ENCODE measurements at regions not wholly inside any gene's neighbourhood (a gene's known extent, or its start where the extent isn't known, plus 50 kb on each side); places are given as distances from the start of the nearest gene placed in this dataset.

DNA sequence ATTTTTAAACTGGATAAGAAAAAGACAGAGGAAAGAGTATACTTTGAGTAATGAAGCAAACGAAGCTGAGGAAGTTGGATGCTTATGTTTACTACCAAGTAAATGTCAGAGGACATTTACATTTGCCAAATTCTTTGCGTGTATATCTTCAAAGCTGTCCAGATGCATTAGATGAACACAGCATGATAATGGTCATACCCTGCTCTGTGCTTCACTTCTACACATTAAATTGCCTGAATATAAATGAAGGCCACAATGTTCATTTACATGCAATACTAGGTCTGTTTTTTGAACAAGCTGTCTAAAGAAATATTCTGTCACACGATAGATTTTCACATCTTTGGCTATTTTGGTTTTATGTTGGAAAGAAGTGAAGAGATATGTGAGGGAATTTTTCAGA is 405.8 kb upstream of the ADAMTS9 start:
- ChIA-PET CTCF (no interaction called here), POLR2A (no interaction called here)
- DNase-seq (ENCODE audit: extremely low spot score), result no peak
- TF ChIP-seq, protein P1, sequence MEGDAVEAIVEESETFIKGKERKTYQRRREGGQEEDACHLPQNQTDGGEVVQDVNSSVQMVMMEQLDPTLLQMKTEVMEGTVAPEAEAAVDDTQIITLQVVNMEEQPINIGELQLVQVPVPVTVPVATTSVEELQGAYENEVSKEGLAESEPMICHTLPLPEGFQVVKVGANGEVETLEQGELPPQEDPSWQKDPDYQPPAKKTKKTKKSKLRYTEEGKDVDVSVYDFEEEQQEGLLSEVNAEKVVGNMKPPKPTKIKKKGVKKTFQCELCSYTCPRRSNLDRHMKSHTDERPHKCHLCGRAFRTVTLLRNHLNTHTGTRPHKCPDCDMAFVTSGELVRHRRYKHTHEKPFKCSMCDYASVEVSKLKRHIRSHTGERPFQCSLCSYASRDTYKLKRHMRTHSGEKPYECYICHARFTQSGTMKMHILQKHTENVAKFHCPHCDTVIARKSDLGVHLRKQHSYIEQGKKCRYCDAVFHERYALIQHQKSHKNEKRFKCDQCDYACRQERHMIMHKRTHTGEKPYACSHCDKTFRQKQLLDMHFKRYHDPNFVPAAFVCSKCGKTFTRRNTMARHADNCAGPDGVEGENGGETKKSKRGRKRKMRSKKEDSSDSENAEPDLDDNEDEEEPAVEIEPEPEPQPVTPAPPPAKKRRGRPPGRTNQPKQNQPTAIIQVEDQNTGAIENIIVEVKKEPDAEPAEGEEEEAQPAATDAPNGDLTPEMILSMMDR (IDR thresholded peaks at IDR 0.05; ENCODE audit: control extremely low read depth, extremely low read depth, low read depth, missing control alignments), result no peak

DNA sequence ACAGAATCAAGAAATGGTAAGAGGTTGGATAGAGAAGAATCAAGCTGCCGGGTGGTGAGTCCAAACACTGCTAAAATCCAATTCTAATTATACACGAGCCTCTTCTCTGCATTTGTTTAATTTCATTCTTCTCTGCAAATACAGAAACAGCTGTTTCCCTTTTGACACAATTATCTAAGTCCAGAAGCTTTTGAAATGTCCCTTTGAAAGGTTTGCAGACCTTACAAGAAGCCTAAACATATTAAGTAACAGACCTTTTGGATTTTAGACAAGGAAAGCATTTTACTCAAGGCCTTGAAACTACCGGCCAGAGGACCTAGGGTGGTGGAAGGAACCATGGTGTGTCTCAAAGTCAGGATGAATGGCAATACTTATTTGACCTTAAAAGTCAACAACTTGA is 403.8 kb upstream of the ADAMTS9 start:
- POLR2A ChIA-PET, result no interaction called here
- DNase-seq (ENCODE audit: extremely low spot score), result no peak
- TF ChIP-seq, protein P1 (IDR thresholded peaks at IDR 0.05; ENCODE audit: control extremely low read depth, extremely low read depth, low read depth, missing control alignments), result no peak
- CTCF ChIA-PET, result no interaction called here

DNA sequence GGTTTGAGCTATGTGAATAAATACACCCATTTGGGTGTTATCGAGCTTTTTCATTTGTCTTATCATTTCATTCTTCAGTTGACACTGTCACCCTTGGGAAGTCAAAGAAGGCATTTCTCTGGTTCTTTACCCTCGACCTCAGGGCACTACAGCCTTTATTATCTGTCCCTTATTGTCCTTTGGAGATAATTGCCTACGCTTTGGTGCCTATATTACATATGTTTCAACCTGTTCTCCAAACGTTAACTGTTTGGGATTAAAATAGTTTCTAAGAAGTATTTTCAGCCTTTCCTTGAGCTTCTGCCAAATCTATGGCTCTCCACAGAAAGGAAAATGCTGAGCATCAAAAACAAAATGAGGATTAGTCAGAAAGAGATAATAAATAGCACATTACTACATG is 395.4 kb upstream of the ADAMTS9 start:
- CTCF ChIA-PET, result no interaction called here
- TF ChIP-seq, protein P1 (IDR thresholded peaks at IDR 0.05; ENCODE audit: control extremely low read depth, extremely low read depth, low read depth, missing control alignments), result no peak
- POLR2A ChIA-PET, result no interaction called here
- DNase-seq (ENCODE audit: extremely low spot score), result no peak

DNA sequence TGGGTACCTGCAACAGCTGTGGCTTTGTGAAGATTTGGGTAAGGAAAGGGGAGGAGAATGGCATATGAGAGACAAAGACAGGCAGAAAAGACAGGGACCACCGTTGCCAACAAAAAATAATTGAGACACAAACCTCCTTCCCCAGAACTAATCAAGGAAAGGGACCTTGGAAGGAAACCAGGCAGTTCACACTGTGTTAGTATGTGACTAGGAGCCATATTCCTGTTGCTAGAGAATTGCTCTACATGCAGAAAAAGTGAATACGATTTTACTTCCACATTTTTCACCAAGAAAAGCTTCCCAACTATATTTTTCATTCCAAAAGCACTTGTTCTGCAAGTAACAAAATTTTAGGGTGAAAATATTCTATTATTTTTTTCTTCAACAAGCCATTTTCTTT is 393.7 kb upstream of the ADAMTS9 start:
- POLR2A ChIA-PET, result no interaction called here
- CTCF ChIA-PET, result no interaction called here
- TF ChIP-seq, protein P1 (IDR thresholded peaks at IDR 0.05; ENCODE audit: control extremely low read depth, extremely low read depth, low read depth, missing control alignments), result no peak
- DNase-seq (ENCODE audit: extremely low spot score), result no peak

DNA sequence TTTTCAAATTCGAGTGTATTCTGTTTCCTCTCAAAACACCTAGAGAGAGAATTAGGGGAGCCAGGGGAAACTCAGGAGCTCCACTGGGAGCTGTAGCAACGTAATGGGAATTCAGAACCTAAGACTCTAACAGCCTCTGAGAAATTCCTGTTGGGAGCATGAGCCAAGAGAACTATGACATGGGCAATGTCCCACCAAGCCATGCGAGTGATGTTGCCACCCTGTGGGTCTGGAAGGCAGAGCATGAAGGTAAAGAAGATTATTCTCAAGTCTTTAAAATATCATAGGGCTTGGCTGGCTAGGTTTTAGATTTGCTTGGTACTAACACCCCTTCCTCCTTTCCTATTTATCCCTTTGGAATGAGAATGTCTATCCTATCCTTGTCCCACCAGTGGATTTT is 392.6 kb upstream of the ADAMTS9 start:
- TF ChIP-seq, protein P1 (IDR thresholded peaks at IDR 0.05; ENCODE audit: control extremely low read depth, extremely low read depth, low read depth, missing control alignments), result no peak
- CTCF ChIA-PET, result no interaction called here
- POLR2A ChIA-PET, result no interaction called here
- DNase-seq (ENCODE audit: extremely low spot score), result no peak

DNA sequence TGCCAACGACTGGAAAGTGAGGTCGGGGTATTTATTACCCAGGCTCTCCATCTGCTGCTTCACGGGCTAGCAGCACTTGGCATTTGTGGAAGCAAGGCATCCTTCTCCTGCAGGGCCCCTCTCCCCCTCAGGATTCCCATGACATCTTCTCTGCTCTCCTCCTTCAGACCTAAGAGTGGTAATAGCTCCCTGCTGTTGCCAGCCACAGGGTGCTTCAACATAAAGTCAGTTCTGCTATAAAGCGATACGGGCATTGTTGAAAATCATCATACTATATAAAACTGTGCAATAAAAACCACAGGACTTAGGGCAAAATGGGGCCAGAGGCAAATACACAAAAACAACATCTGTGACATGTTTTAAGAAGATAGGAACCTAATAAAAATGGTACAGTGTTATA is 391.8 kb upstream of the ADAMTS9 start:
- no peak for DNase-seq (ENCODE audit: extremely low spot score)
- CTCF ChIA-PET, result no interaction called here
- TF ChIP-seq, protein P1 (IDR thresholded peaks at IDR 0.05; ENCODE audit: control extremely low read depth, extremely low read depth, low read depth, missing control alignments), result no peak
- POLR2A ChIA-PET, result no interaction called here

DNA sequence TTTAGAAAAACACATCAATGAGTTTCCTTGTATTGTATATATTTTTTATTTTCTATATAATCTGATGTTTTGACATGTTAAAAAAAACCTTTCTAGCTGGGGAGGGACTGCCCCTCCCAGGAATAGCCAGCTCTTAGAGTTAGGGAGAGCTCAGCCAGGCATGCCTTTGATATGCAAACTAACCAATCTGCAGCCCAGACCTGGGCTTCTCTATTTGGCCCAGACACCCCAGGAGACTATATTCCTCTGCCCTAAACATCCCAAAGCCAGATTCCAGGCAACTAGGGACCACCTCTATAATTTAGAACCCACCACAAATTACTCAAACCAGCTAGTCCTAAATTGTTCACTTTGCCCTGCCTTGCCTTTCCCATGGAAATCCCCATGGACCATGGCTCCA is 390.9 kb upstream of the ADAMTS9 start:
- no peak for DNase-seq (ENCODE audit: extremely low spot score)
- ChIA-PET POLR2A (no interaction called here), CTCF (interaction anchor here (1.2 kb wide), 1 partner anchor 13 kb away, joined by 3 read pairs; no protein-coding TSS in a partner anchor)
- TF ChIP-seq, protein P1 (IDR thresholded peaks at IDR 0.05; ENCODE audit: control extremely low read depth, extremely low read depth, low read depth, missing control alignments), result no peak

Data from GM10248 (cell line).